Suprapubic skin (tissue), 4 donors: ENCODE measurements at regions not wholly inside any gene's neighbourhood (a gene's known extent, or its start where the extent isn't known, plus 50 kb on each side); places are given as distances from the start of the nearest gene placed in this dataset.

Experiments used
- DNase-seq, 2 donors: peaks; one replicate each; pipeline ENCODE4 v3.0.0-alpha.2; 2019; ENCODE audit warnings: low spot score in 2 of 2
- H3K27ac ChIP-seq: fragments of 200-600 bp; sonication (generic); one replicate; pipeline ENCODE4 v1.5.1; 2019
- H3K27me3 ChIP-seq: fragments of 200-600 bp; sonication (generic); one replicate; pipeline ENCODE4 v1.5.1; 2019
- H3K36me3 ChIP-seq: fragments of 200-600 bp; sonication (generic); one replicate; pipeline ENCODE4 v1.5.1; 2019
- H3K4me1 ChIP-seq: fragments of 200-600 bp; sonication (generic); one replicate; pipeline ENCODE4 v1.5.1; 2019
- H3K4me3 ChIP-seq: fragments of 200-600 bp; sonication (generic); one replicate; pipeline ENCODE4 v1.5.1; 2019; ENCODE audit warnings: mild to moderate bottlenecking
- H3K9me3 ChIP-seq: fragments of 200-600 bp; sonication (generic); one replicate; pipeline ENCODE4 v1.5.1; 2019
- CTCF ChIP-seq, 2 donors: fragments of 200-600 bp in 1 of 2; fragments of 450-650 bp in 1 of 2; sonication (generic) in 1 of 2; IDR thresholded peaks; one replicate each; pipeline ENCODE4 v1.5.1; 2016 to 2019; ENCODE audit warnings: antibody characterized with exemption in 2 of 2, mild to moderate bottlenecking in 1 of 2, moderate library complexity in 1 of 2
- EP300 ChIP-seq: sonication (generic); formaldehyde crosslinking; IDR thresholded peaks from one replicate; pipeline ENCODE4 v1.6.1; 2017; ENCODE audit warnings: antibody characterized with exemption
- POLR2A ChIP-seq, 2 donors: fragments of 450-650 bp; IDR thresholded peaks; one replicate each; pipeline ENCODE4 v1.6.1; 2017; ENCODE audit warnings: antibody characterized with exemption in 2 of 2, mild to moderate bottlenecking in 2 of 2, moderate library complexity in 2 of 2
- POLR2AphosphoS5 ChIP-seq, 3 donors: sonication (generic); formaldehyde crosslinking; IDR thresholded peaks; one replicate each; pipeline ENCODE4 v1.6.1; 2017; ENCODE audit warnings: antibody characterized with exemption in 3 of 3
- WGBS: methylation state at CpG from one replicate; pipeline ENCODE4 v1.1.5; 2018; 5-methylcytosine and 5-hydroxymethylcytosine counted together

- Histone ChIP-seq H3K36me3 (no peaks in the 10 kb centered on the region), H3K4me1 (no peaks in the 10 kb centered on the region), H3K9me3 (no peaks in the 10 kb centered on the region), H3K27me3 (no peaks in the 10 kb centered on the region), H3K4me3 (no peak overlapping the region), H3K27ac (no peak overlapping the region)
- WGBS, result 37% methylated on average over 3 of the region's 3 CpGs
- TF ChIP-seq EP300, result no peak
- TF ChIP-seq POLR2A (IDR thresholded peaks at IDR 0.05), result no peak
- no peak for TF ChIP-seq POLR2AphosphoS5 (IDR thresholded peaks at IDR 0.05)
- TF ChIP-seq CTCF (IDR thresholded peaks at IDR 0.05), result no peak
- no peak for DNase-seq
Measured at GRCh38 chr9:26725573-26725972, 167.0 kb downstream of the CAAP1 start.

- no peaks in the 10 kb centered on the region for H3K9me3 ChIP-seq
- no peaks in the 10 kb centered on the region for H3K4me1 ChIP-seq
- DNase-seq, result peak in 1 of 2 donors; percentile 65
- H3K4me3 ChIP-seq, result no peak overlapping the region
- no peaks in the 10 kb centered on the region for H3K36me3 ChIP-seq
- H3K27me3 ChIP-seq, result no peaks in the 10 kb centered on the region
- no peak overlapping the region for H3K27ac ChIP-seq
- 31% methylated on average over 9 of the region's 9 CpGs for WGBS
- TF ChIP-seq EP300, result no peak
- peak in 1 of 2 donors; percentile 12 for TF ChIP-seq CTCF (IDR thresholded peaks at IDR 0.05)
Measured at GRCh38 chr9:26723486-26723885, 169.1 kb downstream of the CAAP1 start.

- Histone ChIP-seq H3K9me3 (no peaks in the 10 kb centered on the region), H3K27me3 (no peaks in the 10 kb centered on the region), H3K4me1 (no peaks in the 10 kb centered on the region), H3K4me3 (no peak overlapping the region), H3K27ac (no peak overlapping the region), H3K36me3 (no peaks in the 10 kb centered on the region)
- 79% methylated on average over 6 of the region's 6 CpGs for WGBS
- TF ChIP-seq CTCF (IDR thresholded peaks at IDR 0.05) (no peak), POLR2AphosphoS5 (IDR thresholded peaks at IDR 0.05) (no peak), EP300 (no peak), POLR2A (IDR thresholded peaks at IDR 0.05) (no peak)
- no peak for DNase-seq
Measured at GRCh38 chr9:26722755-26723154, 169.8 kb downstream of the CAAP1 start.

GRCh38 chr9:26710008-26710407 lies 182.6 kb downstream of the CAAP1 start:
- H3K27me3 ChIP-seq, result no peaks in the 10 kb centered on the region
- no peak for DNase-seq
- 85% methylated on average over 3 of the region's 3 CpGs for WGBS
- no peaks in the 10 kb centered on the region for H3K4me1 ChIP-seq
- no peaks in the 10 kb centered on the region for H3K9me3 ChIP-seq
- H3K4me3 ChIP-seq, result no peak overlapping the region
- no peak overlapping the region for H3K27ac ChIP-seq
- H3K36me3 ChIP-seq, result no peaks in the 10 kb centered on the region
- no peak for TF ChIP-seq POLR2AphosphoS5 (IDR thresholded peaks at IDR 0.05)

GRCh38 chr9:26706223-26706622 lies 186.4 kb downstream of the CAAP1 start:
- no peak for DNase-seq
- Histone ChIP-seq H3K27ac (no peak overlapping the region), H3K4me3 (no peak overlapping the region), H3K27me3 (no peaks in the 10 kb centered on the region), H3K9me3 (no peaks in the 10 kb centered on the region), H3K36me3 (no peaks in the 10 kb centered on the region), H3K4me1 (no peaks in the 10 kb centered on the region)
- TF ChIP-seq CTCF (IDR thresholded peaks at IDR 0.05) (no peak), POLR2A (IDR thresholded peaks at IDR 0.05) (no peak), EP300 (no peak), POLR2AphosphoS5 (IDR thresholded peaks at IDR 0.05) (no peak)
- 77% methylated on average over 3 of the region's 3 CpGs for WGBS

- no peak for DNase-seq
- TF ChIP-seq POLR2A (IDR thresholded peaks at IDR 0.05) (no peak), POLR2AphosphoS5 (IDR thresholded peaks at IDR 0.05) (no peak), CTCF (IDR thresholded peaks at IDR 0.05) (no peak), EP300 (no peak)
- Histone ChIP-seq H3K4me1 (no peaks in the 10 kb centered on the region), H3K27me3 (no peaks in the 10 kb centered on the region), H3K27ac (no peak overlapping the region), H3K9me3 (no peaks in the 10 kb centered on the region), H3K4me3 (no peak overlapping the region), H3K36me3 (no peaks in the 10 kb centered on the region)
- 81% methylated on average over 1 of the region's 1 CpG for WGBS
Measured at GRCh38 chr9:26695298-26695622, 197.3 kb downstream of the CAAP1 start.
